OCI-LY1 (cell line): ENCODE measurements at regions not wholly inside any gene's neighbourhood (a gene's known extent, or its start where the extent isn't known, plus 50 kb on each side); places are given as distances from the start of the nearest gene placed in this dataset.

Experiments used
- CTCF ChIP-seq: fragments of 200-600 bp; sonication (generic), shearing (Covaris generic); IDR thresholded peaks from 2 replicates; pipeline ENCODE4 v1.5.1; 2017; ENCODE audit warnings: mild to moderate bottlenecking, antibody characterized with exemption, low read length, moderate library complexity, mixed read lengths
- EZH2 ChIP-seq: fragments of 200-600 bp; sonication (generic), shearing (Covaris generic); IDR thresholded peaks from 2 replicates; pipeline ENCODE4 v1.8.0; 2017; ENCODE audit warnings: borderline replicate concordance, mixed run types, mild to moderate bottlenecking, antibody characterized with exemption, low read length, moderate library complexity, mixed read lengths

GRCh38 chr4:181741513-181741912, 501.7 kb upstream of the TENM3 start:
- no peak for TF ChIP-seq CTCF
- no peak for TF ChIP-seq EZH2
